Adrenal gland (tissue), 9 donors: ENCODE measurements at regions not wholly inside any gene's neighbourhood (a gene's known extent, or its start where the extent isn't known, plus 50 kb on each side); places are given as distances from the start of the nearest gene placed in this dataset.

Source experiments
- DNase-seq, 7 donors: peaks; one replicate each; pipeline ENCODE4 v3.0.0-alpha.2; 2019 to 2020
- H3K27ac ChIP-seq, 5 donors: fragments of 200-600 bp; sonication (generic) in 4 of 5; 1 replicate in 3 of 5; 2 replicates in 2 of 5; pipeline versions ENCODE4 v1.5.1 to v1.8.0; 2016 to 2020; ENCODE audit warnings: mild to moderate bottlenecking in 1 of 5
- H3K27me3 ChIP-seq: fragments of 200-600 bp; 2 replicates; pipeline ENCODE4 v1.8.0; 2021
- H3K36me3 ChIP-seq, 2 donors: fragments of 200-600 bp; replicated peaks in 1 of 2; 1 replicate in 1 of 2; 2 replicates in 1 of 2; pipeline versions ENCODE4 v1.5.1 to v1.8.0; 2018 to 2022
- H3K4me1 ChIP-seq, 2 donors: fragments of 200-600 bp; replicated peaks in 1 of 2; 1 replicate in 1 of 2; 2 replicates in 1 of 2; pipeline versions ENCODE4 v1.5.1 to v1.8.0; 2018 to 2021
- H3K4me3 ChIP-seq, 4 donors: fragments of 200-600 bp; sonication (generic) in 3 of 4; one replicate each; pipeline ENCODE4 v1.5.1; 2016 to 2018
- H3K9me3 ChIP-seq, 3 donors: fragments of 200-600 bp; sonication (generic) in 1 of 3; replicated peaks in 1 of 3; 1 replicate in 2 of 3; 2 replicates in 1 of 3; pipeline versions ENCODE4 v1.5.1 to v1.8.0; 2016 to 2021
- POLR2A ChIP-seq, 2 donors: fragments of 450-650 bp; IDR thresholded peaks; one replicate each; pipeline ENCODE4 v1.6.1; 2017; ENCODE audit warnings: antibody characterized with exemption in 2 of 2, mild to moderate bottlenecking in 2 of 2, moderate library complexity in 1 of 2
- WGBS, 4 donors: extraction: QIAGEN DNeasy Blood & Tissue Kit in 2 of 4; methylation state at CpG; one replicate each; pipeline versions ENCODE4 v1.1.5 to v1.1.7; 2013 to 2017; 5-methylcytosine and 5-hydroxymethylcytosine counted together
- intact Hi-C, 2 donors: fragments of 100-400 bp; cut with DNase I; formaldehyde crosslinking; loops; one replicate each; pipeline versions ENCODE4 v1.14.1 to v1.15.0; 2022 to 2023
- TF ChIP-seq, protein P1 (sequence below), 6 experiments: fragments of 450-650 bp in 4 of 6; fragments of 200-600 bp in 2 of 6; sonication (generic) in 1 of 6; IDR thresholded peaks; 1 replicate in 5 of 6; 2 replicates in 1 of 6; pipeline versions ENCODE4 v1.5.1 to v1.8.0; 2016 to 2021; ENCODE audit warnings: antibody characterized with exemption in 6 of 6, mild to moderate bottlenecking in 2 of 6, moderate library complexity in 1 of 6
- donor health status: healthy with polysubstance abuse.
- donor health status: Bipolar disorder and iron deficiency.
- donor health status: DM: yes; HTN: yes; CAD: no.
- donor health status: DM: no; HTN: no; CAD: no.
- donor health status: DM: no; HTN: no; CAD: no.

DNA sequence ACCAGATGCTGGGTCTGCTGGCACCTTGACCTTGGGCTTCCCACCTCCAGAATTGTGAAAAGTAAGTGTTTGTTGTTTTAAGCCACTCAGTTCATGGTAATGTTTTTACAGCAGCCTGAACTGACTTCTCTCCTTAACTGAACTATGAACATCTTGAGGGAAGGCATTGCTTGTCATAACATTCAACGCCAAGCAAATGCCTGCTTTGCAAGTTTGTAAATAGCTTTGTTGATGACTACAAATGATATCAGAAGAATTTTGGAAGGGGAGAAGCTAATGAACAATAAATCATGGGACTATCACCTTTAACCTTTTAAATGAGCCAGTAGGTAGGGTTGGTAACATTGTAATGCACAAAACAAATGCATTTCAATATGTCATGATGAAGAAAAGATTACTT, 402.4 kb upstream of the ADARB2 start:
- no peak overlapping the region for H3K4me3 ChIP-seq
- no peaks in the 10 kb centered on the region for H3K9me3 ChIP-seq
- no peaks in the 10 kb centered on the region for H3K27me3 ChIP-seq
- no peak for DNase-seq
- H3K27ac ChIP-seq = no peak overlapping the region
- 14 to 30% (median 20%) methylated on average over 1 of the region's 1 CpG for WGBS, 4 donors
- TF ChIP-seq, protein P1, sequence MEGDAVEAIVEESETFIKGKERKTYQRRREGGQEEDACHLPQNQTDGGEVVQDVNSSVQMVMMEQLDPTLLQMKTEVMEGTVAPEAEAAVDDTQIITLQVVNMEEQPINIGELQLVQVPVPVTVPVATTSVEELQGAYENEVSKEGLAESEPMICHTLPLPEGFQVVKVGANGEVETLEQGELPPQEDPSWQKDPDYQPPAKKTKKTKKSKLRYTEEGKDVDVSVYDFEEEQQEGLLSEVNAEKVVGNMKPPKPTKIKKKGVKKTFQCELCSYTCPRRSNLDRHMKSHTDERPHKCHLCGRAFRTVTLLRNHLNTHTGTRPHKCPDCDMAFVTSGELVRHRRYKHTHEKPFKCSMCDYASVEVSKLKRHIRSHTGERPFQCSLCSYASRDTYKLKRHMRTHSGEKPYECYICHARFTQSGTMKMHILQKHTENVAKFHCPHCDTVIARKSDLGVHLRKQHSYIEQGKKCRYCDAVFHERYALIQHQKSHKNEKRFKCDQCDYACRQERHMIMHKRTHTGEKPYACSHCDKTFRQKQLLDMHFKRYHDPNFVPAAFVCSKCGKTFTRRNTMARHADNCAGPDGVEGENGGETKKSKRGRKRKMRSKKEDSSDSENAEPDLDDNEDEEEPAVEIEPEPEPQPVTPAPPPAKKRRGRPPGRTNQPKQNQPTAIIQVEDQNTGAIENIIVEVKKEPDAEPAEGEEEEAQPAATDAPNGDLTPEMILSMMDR (IDR thresholded peaks at IDR 0.05) = no peak
- no peak for TF ChIP-seq POLR2A (IDR thresholded peaks at IDR 0.05)
- no peaks in the 10 kb centered on the region for H3K36me3 ChIP-seq
- H3K4me1 ChIP-seq = no peaks in the 10 kb centered on the region
- intact Hi-C loops = no loop called here

DNA sequence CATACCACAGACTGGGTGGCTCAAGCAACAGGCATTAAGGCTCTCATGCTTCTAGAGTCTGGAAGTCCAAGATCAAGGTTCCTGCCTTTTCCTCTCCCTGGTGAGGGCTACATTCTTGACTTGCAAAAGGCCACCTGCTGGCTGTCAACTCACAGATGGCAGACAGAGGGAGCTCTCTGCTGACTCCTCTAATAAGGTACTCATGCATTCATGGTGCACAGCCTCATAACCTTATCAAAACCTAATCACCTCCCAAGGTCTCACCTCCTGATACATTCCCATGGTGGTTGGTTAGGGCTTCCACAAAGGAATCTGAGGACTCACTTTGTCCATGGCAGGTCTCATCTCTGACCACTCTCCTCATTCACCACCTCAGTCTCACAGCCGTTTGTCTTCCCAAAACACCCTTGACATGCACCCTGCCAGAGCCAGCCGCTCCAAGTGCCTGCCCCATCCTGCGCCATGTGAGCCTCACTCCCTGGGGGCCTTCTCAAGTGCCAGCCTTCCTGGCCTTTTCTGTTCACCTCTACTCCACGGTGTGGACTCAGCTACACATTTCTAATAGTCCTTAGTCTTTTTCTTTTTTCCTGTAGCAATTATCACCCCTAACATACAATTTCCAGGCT, 400.3 kb upstream of the ADARB2 start:
- H3K4me1 ChIP-seq = no peaks in the 10 kb centered on the region
- intact Hi-C loops = no loop called here
- 83 to 89% (median 84%) methylated on average over 4 of the region's 4 CpGs for WGBS, 4 donors

GRCh38 chr10:2130705-2131305, 393.5 kb upstream of the ADARB2 start:
- Histone ChIP-seq H3K27ac (no peak overlapping the region), H3K9me3 (no peaks in the 10 kb centered on the region), H3K4me1 (no peaks in the 10 kb centered on the region), H3K27me3 (no peaks in the 10 kb centered on the region), H3K36me3 (no peaks in the 10 kb centered on the region), H3K4me3 (no peak overlapping the region)
- intact Hi-C loops = no loop called here
- WGBS, 4 donors = 62 to 69% (median 64%) methylated on average over 10 of the region's 10 CpGs
- TF ChIP-seq, protein P1 (IDR thresholded peaks at IDR 0.05) = no peak
- TF ChIP-seq POLR2A (IDR thresholded peaks at IDR 0.05) = no peak
- no peak for DNase-seq

More for the DNA sequence above, 400.3 kb upstream of the ADARB2 start:
- DNase-seq = no peak
- Histone ChIP-seq H3K27me3 (no peaks in the 10 kb centered on the region), H3K36me3 (no peaks in the 10 kb centered on the region), H3K9me3 (no peaks in the 10 kb centered on the region), H3K27ac (no peak overlapping the region), H3K4me3 (no peak overlapping the region)
- TF ChIP-seq, protein P1 (IDR thresholded peaks at IDR 0.05) = no peak
- no peak for TF ChIP-seq POLR2A (IDR thresholded peaks at IDR 0.05)

DNA sequence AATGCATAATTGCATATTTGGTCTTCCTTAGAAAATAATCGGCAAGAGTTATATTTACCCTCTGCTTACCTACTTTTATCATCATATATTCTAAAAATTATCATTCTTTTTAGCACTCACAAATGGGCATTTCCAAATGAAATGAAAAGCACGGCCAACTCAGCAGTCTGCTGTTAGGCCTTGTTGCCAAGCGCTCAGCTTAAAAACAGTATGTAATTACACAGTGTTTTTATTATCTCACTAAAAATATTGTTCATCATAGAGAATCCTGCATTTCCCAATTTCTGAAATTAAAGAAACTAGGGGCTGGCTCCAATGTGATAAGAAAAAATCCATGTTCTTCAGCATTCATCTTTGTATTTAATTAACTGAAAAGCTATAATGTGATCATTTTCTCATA, 391.7 kb upstream of the ADARB2 start:
- Histone ChIP-seq H3K27me3 (no peaks in the 10 kb centered on the region), H3K9me3 (no peaks in the 10 kb centered on the region), H3K27ac (no peak overlapping the region), H3K36me3 (no peaks in the 10 kb centered on the region), H3K4me1 (no peaks in the 10 kb centered on the region), H3K4me3 (no peak overlapping the region)
- WGBS, 4 donors = 78 to 88% (median 80%) methylated on average over 3 of the region's 3 CpGs
- no peak for TF ChIP-seq POLR2A (IDR thresholded peaks at IDR 0.05)
- TF ChIP-seq, protein P1 (IDR thresholded peaks at IDR 0.05) = no peak
- intact Hi-C loops = no loop called here
- no peak for DNase-seq
